HG02885 (cell line): ENCODE measurements at regions not wholly inside any gene's neighbourhood (a gene's known extent, or its start where the extent isn't known, plus 50 kb on each side); places are given as distances from the start of the nearest gene placed in this dataset.

ENCODE experiments used
- ATAC-seq: cut with Tn5 transposase; IDR thresholded peaks from one replicate; pipeline ENCODE4 v1.9.1; 2021; ENCODE audit warnings: mild to moderate bottlenecking; ENCODE audit not compliant: unreplicated experiment, poor library complexity

DNA sequence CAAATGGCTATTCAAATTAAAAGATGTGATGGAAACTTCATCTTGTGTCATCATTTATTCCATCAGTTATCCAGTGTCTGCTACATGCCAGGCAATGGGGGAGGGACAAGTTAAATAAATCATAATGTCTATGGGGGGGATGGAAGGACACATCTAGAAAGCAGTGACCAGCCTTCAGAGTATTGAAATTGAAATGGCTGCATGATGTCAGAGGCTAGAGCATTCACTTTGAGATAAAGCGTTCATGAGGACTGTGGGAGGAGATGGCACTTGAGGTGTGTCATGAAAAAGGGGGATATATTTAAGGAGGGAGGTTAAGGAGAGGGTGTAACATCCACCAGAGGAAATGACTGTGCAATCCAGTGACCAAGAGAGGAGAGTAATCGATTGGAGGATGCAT, 50.6 kb downstream of the SLIT2 start:
- ATAC-seq, result no peak

DNA sequence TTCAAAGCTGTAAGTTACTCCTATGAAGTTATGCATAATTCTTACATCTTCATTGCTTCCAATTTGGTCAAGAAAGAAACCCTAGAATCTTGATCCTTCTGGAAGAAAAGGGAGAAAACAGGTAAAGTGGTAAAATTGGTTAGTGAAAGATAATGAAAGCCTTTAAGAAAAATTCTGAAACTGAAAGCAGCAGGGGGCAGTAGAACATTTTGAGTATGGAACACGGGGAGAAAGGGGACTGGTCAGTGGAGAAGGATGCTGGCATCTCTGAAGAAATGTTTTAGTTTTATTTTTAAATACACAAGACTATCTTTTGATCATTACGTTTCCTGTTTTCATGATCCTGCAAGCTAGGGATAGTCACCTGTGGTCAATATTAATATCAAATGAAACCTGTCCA, 54.3 kb downstream of the SLIT2 start:
- no peak for ATAC-seq

- no peak for ATAC-seq
Measured at GRCh38 chr4:20311856-20312255, 60.2 kb downstream of the SLIT2 start.

GRCh38 chr4:20313237-20314030, 61.7 kb downstream of the SLIT2 start:
- peak; percentile 84 for ATAC-seq

GRCh38 chr4:20317424-20317985, 65.8 kb downstream of the SLIT2 start:
- no peak for ATAC-seq

DNA sequence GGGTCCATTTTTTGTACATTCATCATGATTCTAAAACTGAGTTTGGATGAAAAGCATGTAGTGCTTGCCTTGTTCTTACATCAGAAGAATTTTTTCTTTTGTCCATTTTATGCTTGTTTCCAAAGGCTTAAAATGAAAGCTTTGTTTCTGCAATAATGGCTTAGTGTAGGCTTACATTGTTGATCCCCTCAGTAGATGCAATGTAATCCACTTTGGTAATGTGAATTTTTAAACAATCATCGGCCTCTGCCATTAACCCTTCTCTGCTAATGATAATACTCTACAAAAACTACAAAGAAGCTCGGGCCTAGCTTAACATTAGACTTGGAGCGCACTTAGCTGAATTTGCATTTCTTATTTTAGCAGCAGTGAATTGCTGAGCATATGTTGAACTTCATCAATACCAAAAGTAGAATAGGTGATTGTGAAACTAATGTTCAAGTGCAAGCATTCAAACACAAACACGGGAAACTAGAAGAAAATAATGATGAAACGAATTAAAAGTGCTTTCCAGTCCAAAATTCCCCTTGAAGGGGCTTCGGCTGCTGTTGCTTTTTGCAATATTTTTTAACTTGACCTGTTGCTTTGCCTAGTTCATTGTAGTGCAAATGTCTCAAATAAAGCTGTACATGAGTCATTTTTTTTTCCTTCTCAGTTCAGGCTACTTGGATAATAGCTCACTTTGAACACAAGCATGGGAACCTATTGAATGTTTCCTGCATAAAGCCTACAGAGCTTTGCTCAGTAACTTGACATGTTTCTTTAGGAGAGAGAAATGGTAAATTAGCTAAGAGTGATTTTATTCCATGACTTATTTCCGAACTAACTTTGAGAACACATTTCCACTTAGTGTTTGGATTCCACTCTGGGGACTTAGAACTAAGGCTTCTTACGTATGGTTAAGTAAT, 66.5 kb downstream of the SLIT2 start:
- no peak for ATAC-seq

DNA sequence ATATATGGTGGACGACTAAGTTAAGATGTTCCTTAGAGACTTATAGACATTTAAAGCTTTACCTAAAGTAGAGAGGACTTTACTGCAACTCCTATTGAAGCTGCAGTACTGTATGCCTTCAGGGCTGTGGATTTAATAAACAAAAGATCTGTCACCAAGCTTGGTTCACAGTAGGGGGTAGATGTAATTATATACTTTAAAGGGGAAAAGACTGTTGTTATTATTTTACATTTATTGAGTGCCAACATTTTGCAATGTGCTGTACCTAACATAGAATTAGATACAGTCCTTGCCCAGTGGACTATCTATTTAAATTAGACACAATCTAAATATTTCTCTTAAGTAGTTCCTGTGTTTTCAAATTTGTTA, 67.2 kb downstream of the SLIT2 start:
- ATAC-seq, result no peak

- no peak for ATAC-seq
Measured at GRCh38 chr4:20319825-20320612, 68.3 kb downstream of the SLIT2 start.

DNA sequence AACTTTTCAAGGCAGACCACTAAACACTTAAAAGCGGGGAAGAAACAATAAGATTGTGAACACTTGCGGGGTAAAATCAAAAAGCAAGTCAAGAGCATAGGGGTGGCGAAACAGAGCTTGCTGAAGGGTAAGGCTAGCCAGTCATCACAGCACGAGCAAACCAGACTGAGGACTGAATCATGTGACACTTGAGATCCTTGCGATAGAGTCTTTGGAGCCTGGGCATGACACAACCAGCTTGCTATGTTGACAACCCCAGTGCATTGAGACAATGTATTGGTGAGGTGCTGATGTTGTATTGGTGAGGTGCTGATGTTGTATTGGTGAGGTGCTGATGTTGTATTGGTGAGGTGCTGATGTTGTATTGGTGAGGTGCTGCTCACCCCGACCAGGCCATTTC, 72.3 kb downstream of the SLIT2 start:
- no peak for ATAC-seq

DNA sequence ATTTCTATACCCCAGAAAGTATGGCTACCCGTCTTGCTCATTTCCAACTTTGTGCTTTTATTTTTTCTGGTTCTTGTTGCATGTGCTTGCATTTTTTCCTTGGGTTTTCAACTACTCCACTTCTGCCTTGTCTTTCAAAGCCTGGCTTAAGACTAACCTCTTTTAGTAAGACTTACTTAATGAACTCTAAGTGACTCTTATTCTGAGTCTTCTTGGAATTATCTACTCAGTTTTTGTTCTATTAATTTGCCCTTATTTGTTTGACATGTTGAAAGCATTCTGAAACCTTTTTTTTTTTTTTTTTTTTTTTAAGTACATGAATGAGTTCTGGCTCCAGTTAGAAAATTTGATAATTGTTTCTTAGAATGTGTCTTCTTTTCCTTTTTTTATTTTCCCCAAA, 74.8 kb downstream of the SLIT2 start:
- no peak for ATAC-seq

DNA sequence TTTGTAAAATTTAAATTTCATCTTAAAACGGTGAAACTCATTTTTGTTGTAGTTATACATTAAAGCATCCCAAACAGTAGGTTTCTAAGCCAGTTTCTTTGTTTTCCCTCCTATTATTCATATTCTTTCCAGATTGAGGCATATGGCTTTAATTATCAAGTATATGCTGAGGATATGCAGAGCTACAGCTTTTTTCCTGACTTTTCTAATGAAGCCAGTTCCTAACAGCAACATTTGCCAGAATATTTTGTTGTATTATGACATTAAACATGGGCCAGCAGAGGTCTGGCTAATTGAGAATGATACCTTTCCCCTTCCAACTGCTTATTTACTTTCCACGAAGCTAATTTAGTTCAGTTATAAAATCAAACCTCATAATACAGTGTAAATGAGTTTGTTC, 75.3 kb downstream of the SLIT2 start:
- ATAC-seq, result no peak

DNA sequence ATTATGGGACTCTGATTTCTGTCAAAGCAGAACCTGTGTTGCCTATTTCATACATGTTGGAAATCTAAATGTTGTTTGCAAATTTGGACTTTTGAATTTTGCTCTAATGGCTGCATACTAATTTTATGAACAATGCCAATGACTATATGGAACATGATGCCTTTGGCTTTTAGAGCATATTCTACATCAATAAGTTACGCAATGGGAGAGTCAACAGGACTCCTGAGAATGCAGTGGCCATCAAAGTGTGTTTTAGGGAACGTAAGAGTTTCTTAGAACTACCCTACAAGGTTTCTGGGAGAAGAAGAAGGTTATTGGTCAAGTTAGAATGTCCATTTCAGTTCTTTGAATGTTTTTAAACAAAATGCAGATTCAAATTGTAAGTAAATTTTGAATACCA, 76.1 kb downstream of the SLIT2 start:
- ATAC-seq, result no peak

GRCh38 chr4:20331642-20332041, 79.9 kb downstream of the SLIT2 start:
- ATAC-seq, result no peak

DNA sequence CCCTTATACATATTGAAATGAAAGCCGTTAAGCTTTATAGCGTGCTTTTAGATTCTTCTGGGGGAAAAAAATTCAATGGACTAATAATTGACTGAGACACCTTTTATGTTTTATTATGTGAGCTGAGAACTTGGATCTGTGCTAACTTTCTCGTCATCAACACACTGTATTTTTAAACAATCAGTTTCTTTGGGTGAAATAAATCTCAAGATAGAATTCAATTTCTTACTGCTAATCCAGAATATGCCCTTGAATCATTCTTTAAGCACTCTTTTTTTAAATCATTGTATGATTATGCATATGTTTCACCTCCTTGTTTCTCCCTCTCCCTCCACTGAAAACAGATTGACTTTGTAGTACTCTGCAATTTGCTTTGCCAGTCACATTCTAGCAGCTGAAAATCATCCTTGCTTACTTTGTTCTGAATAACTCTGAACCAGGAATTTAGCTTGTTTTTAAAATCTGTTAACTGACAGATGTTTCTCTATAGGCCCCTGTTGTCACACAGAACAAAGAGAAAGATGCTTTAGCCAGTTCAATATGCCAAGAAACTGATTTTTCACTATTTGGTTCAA, 81.5 kb downstream of the SLIT2 start:
- ATAC-seq, result no peak

DNA sequence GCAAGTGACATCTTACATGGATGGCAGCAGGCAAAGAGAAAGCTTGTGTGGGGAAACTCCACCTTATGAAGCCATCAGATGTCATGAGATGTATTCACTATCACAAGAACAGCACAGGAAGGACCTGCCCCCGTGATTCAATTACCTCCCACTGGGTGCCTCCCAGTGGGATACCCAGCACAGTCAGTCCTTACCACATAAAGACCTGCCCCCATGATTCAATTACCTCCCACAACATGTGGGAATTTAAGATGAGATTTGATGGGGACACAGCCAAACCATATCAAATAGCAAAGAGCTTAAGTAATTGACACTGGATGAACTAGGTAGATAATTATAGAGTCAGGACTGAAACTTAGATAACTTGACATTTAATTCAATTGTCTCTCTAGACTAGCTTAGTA, 85.6 kb downstream of the SLIT2 start:
- ATAC-seq, result no peak

- ATAC-seq, result no peak
Measured at GRCh38 chr4:20338841-20339240, 87.1 kb downstream of the SLIT2 start.

DNA sequence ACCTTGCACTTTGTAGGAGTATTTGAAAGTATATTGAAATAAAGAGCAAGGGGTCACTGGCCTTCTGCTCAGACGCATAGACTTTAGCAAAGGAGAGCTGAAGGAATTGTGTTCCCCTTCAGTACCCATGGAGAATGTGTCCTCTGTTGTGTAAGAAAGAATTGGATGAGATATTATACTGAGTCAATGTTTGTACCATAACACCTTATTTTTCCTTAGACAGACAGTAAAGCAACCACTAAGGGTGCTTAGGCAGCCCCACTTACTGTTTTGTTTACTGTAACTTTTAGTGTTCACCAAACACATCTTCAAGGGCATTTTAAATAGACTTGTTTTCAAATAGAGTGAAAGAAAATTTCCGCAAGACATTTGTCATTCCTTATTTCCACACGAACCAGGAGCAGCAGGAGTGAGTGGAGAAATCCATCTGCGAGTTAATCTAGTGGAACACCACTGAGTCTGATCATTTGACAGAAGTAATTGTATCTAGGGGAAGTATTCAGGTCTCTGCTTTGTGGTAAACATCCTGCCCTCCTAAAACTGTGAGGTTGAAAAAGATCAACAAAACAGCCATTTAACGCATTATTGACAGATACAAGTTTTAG, 89.5 kb downstream of the SLIT2 start:
- no peak for ATAC-seq

GRCh38 chr4:20347531-20347930, 95.8 kb downstream of the SLIT2 start:
- ATAC-seq, result no peak

DNA sequence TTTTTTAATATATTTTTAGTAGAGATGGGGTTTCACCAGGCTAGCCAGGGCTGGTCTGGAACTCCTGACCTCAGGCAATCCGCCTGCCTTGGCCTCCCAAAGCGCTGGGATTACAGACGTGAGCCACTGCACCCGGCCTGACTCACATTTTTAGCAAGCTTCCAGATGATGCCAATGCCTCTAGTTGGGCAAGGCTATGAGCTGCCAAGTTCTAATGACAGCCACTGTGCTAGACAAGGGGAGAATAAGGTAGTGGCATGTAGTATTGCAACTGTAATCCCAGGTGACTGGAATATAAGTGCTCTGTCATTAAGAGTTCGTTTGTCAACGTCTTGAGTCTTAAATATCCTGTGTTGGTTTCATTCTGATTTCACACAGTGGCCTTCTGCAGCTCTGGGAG, 96.7 kb downstream of the SLIT2 start:
- ATAC-seq, result no peak
